ENCODE measurements at regions not wholly inside any gene's neighbourhood (a gene's known extent, or its start where the extent isn't known, plus 50 kb on each side); places are given as distances from the start of the nearest gene placed in this dataset.
A peak's percentile ranks its signal among the peaks of the same experiment; 100 is the strongest.

GRCh38 chr19:32012206-32012605 lies 333.2 kb upstream of the ZNF507 start:
- intact Hi-C loops (cut with DNase I; ENCODE audit: low total_unique reads) (no loop called here), in situ Hi-C loops (cut with MboI; ENCODE audit: low pct_ligation_motif_present in 1 of 4, low pct_unique_long_range_greater_than_20kb in 1 of 4, low sequenced_read_pairs in 3 of 4) (no loop called here)
- Histone ChIP-seq H3K9me3 (no peaks in the 10 kb centered on the region), H3K27ac (peak overlapping the region in 1 of 4 donors; percentile 25), H3K27me3 (no peaks in the 10 kb centered on the region), H3K4me3 (no peak overlapping the region), H3K36me3 (no peaks in the 10 kb centered on the region), H3K4me1 (peaks cover 0 to 22% (median 8%) of the 10 kb centered on the region in 4 donors)
- TF ChIP-seq POLR2AphosphoS5 (IDR thresholded peaks at IDR 0.05), result peak in 1 of 3 donors; percentile 20
- TF ChIP-seq EP300 (IDR thresholded peaks at IDR 0.05; ENCODE audit: low read depth), result no peak
- no peak for TF ChIP-seq POLR2A (IDR thresholded peaks at IDR 0.05)
- TF ChIP-seq, protein P1, sequence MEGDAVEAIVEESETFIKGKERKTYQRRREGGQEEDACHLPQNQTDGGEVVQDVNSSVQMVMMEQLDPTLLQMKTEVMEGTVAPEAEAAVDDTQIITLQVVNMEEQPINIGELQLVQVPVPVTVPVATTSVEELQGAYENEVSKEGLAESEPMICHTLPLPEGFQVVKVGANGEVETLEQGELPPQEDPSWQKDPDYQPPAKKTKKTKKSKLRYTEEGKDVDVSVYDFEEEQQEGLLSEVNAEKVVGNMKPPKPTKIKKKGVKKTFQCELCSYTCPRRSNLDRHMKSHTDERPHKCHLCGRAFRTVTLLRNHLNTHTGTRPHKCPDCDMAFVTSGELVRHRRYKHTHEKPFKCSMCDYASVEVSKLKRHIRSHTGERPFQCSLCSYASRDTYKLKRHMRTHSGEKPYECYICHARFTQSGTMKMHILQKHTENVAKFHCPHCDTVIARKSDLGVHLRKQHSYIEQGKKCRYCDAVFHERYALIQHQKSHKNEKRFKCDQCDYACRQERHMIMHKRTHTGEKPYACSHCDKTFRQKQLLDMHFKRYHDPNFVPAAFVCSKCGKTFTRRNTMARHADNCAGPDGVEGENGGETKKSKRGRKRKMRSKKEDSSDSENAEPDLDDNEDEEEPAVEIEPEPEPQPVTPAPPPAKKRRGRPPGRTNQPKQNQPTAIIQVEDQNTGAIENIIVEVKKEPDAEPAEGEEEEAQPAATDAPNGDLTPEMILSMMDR (IDR thresholded peaks at IDR 0.05), result no peak
- peak; percentile 21 for DNase-seq
- WGBS, 2 donors (ENCODE audit: low coverage in 1 of 2), result 38 to 60% methylated on average over 2 to 6 of the region's 6 CpGs

DNA sequence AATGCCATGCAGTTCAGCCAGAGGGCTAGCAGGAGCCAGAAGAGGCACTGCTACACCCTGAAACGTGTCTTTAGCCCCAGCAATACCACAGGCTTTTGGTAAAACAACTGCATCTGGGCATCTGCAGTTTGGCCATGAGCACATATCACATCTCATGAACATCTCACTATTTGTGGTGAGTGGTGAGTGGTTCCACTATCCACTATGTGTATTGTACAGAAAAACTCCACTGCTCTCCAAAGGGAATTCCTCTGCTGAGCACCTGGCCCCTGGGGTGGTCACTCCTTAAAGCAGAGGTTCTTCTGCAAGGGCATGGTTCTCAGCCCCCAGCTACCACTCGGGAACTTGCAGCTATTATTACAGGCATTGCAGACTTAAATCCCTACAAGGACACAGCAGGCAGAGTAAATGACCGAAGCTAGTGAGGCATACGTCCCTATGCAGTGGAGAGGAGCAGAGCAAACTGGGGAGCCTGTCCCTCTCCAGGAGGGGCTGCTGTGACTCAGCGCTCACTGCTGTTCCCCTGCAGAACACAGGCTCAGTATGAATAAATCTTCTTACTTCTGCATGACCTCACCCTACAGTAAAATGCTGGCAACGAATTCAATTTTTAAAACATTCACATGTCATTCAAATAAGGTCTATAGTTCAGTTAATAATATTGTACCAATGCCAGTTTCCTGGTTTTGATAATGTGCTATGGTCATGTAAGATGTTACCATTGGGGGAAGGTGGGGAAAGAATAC lies 332.4 kb upstream of the ZNF507 start:
- TF ChIP-seq POLR2A (IDR thresholded peaks at IDR 0.05), result no peak
- TF ChIP-seq POLR2AphosphoS5 (IDR thresholded peaks at IDR 0.05), result peak in 1 of 3 donors; percentile 9
- TF ChIP-seq, protein P1 (IDR thresholded peaks at IDR 0.05), result no peak
- Histone ChIP-seq H3K27ac (peak overlapping the region in 2 of 4 donors; percentile 14 to 25), H3K36me3 (no peaks in the 10 kb centered on the region), H3K4me3 (no peak overlapping the region), H3K27me3 (no peaks in the 10 kb centered on the region), H3K4me1 (peaks cover 0 to 22% (median 8%) of the 10 kb centered on the region in 4 donors), H3K9me3 (no peaks in the 10 kb centered on the region)
- no peak for DNase-seq
- WGBS, 2 donors (ENCODE audit: low coverage in 1 of 2), result 14 to 35% methylated on average over 1 to 6 of the region's 6 CpGs
- intact Hi-C loops (cut with DNase I; ENCODE audit: low total_unique reads) (no loop called here), in situ Hi-C loops (cut with MboI; ENCODE audit: low pct_ligation_motif_present in 1 of 4, low pct_unique_long_range_greater_than_20kb in 1 of 4, low sequenced_read_pairs in 3 of 4) (no loop called here)

DNA sequence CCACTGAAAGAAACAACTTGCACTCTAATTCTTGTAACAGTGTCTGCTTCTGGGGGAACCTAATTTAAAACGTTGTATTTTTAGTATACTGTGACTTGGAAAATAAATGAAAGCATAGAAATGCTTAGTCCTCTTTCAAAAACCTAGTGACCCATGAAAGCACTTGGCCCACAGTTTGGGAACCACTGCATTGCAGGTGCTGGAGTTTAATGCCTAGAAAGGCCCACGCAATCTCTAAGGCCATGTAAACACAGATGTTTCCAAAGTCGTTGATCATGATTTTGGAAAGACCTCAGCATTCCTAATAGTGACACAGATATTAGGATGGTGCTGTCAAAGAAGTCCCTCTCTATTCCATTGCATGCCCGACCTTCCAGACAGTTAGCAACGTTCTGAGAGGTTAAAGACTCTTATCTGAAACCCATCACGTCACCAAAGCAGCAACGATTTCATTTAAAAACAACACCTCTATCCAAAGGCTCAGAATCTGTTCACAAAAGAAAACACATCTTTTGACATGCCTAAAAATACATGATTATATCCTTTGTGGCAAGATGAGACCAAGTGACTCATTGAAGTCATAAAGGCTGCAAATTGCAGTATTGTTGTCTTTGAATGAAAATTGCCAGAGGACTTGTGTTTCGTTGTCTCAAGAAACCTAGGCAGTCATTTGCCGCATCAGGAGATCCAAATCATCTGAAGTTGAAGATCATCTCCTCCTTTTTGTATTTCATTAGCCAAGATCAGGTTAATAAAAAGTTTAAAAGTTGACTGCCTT lies 328.0 kb upstream of the ZNF507 start:
- in situ Hi-C loops (cut with MboI; ENCODE audit: low pct_ligation_motif_present in 1 of 4, low pct_unique_long_range_greater_than_20kb in 1 of 4, low sequenced_read_pairs in 3 of 4), result no loop called here
- peak overlapping the region in 2 of 4 donors; percentile 13 to 48 for H3K27ac ChIP-seq
- no peak overlapping the region for H3K4me3 ChIP-seq

GRCh38 chr19:32018014-32018413 lies 327.4 kb upstream of the ZNF507 start:
- no peaks in the 10 kb centered on the region for H3K27me3 ChIP-seq
- 27% methylated on average over 6 of the region's 6 CpGs for WGBS, 2 donors (ENCODE audit: low coverage in 1 of 2)
- H3K4me1 ChIP-seq, result peaks cover 0 to 14% (median 5%) of the 10 kb centered on the region in 4 donors
- TF ChIP-seq, protein P1 (IDR thresholded peaks at IDR 0.05), result no peak
- peak; percentile 60 for TF ChIP-seq EP300 (IDR thresholded peaks at IDR 0.05; ENCODE audit: low read depth)
- TF ChIP-seq POLR2AphosphoS5 (IDR thresholded peaks at IDR 0.05), result peak in 2 of 3 donors; percentile 39 to 45
- no peak overlapping the region for H3K4me3 ChIP-seq
- in situ Hi-C loops (cut with MboI; ENCODE audit: low pct_ligation_motif_present in 1 of 4, low pct_unique_long_range_greater_than_20kb in 1 of 4, low sequenced_read_pairs in 3 of 4) (no loop called here), intact Hi-C loops (cut with DNase I; ENCODE audit: low total_unique reads) (no loop called here)
- no peaks in the 10 kb centered on the region for H3K36me3 ChIP-seq
- peak overlapping the region in 2 of 4 donors; percentile 13 to 48 for H3K27ac ChIP-seq
- DNase-seq, result peak; percentile 19
- no peaks in the 10 kb centered on the region for H3K9me3 ChIP-seq

More for the DNA sequence above, 328.0 kb upstream of the ZNF507 start:
- intact Hi-C loops (cut with DNase I; ENCODE audit: low total_unique reads), result no loop called here
- Histone ChIP-seq H3K4me1 (peaks cover 0 to 19% (median 8%) of the 10 kb centered on the region in 4 donors), H3K27me3 (no peaks in the 10 kb centered on the region), H3K36me3 (no peaks in the 10 kb centered on the region), H3K9me3 (no peaks in the 10 kb centered on the region)
- no peak for DNase-seq
- TF ChIP-seq POLR2A (IDR thresholded peaks at IDR 0.05) (no peak), POLR2AphosphoS5 (IDR thresholded peaks at IDR 0.05) (no peak), EP300 (IDR thresholded peaks at IDR 0.05; ENCODE audit: low read depth) (no peak)
- TF ChIP-seq, protein P1 (IDR thresholded peaks at IDR 0.05), result no peak
- WGBS, 2 donors (ENCODE audit: low coverage in 1 of 2), result 64 to 65% methylated on average over 4 to 9 of the region's 9 CpGs

Data from transverse colon (tissue), 4 donors.